Activated naive CD8-positive, alpha-beta T cell treated with anti-CD3 and anti-CD28 coated beads, Interleukin-2, amount 10 ng/mL, durations not matched to agents 7 days and 5 days (primary cell): ENCODE measurements at regions not wholly inside any gene's neighbourhood (a gene's known extent, or its start where the extent isn't known, plus 50 kb on each side); places are given as distances from the start of the nearest gene placed in this dataset.
"Not testable (repeated sequence)": the region's sequence is repeated elsewhere in the genome, so short reads cannot be mapped to it uniquely, and the experiment has no call there.

Experiments used
- ATAC-seq: fragments of 150-1000 bp; cut with Tn5 transposase; one replicate; pipeline ENCODE4 v1.10.0; 2021; ENCODE audit warnings: low read depth, moderate library complexity
- POLR2A ChIA-PET: fragments of 350-600 bp; sonication (Branson Sonifier 250); formaldehyde crosslinking; loops from one replicate; lab custom pipeline; 2021; ENCODE audit warnings: antibody characterized with exemption; lab: Charles Lee
- DNase-seq: peaks from one replicate; pipeline ENCODE4 v3.0.0; 2021
- H3K27ac Mint-ChIP-seq: one replicate; pipeline ENCODE4 v1.8.0; 2022; ENCODE audit warnings: mild to moderate bottlenecking, mixed read lengths
- H3K27me3 Mint-ChIP-seq: one replicate; pipeline ENCODE4 v1.8.0; 2022; ENCODE audit warnings: mild to moderate bottlenecking, moderate library complexity, mixed read lengths
- H3K36me3 Mint-ChIP-seq: one replicate; pipeline ENCODE4 v1.8.0; 2021; ENCODE audit warnings: mild to moderate bottlenecking, mixed read lengths
- H3K4me1 Mint-ChIP-seq: one replicate; pipeline ENCODE4 v1.8.0; 2021; ENCODE audit warnings: mixed read lengths
- H3K4me3 Mint-ChIP-seq: one replicate; pipeline ENCODE4 v1.8.0; 2022; ENCODE audit warnings: mild to moderate bottlenecking, moderate library complexity, mixed read lengths
- H3K9me3 Mint-ChIP-seq: one replicate; pipeline ENCODE4 v1.8.0; 2021; ENCODE audit warnings: mixed read lengths

- Mint-ChIP-seq H3K27me3 (no peaks in the 10 kb centered on the region), H3K27ac (no peak overlapping the region), H3K36me3 (no peaks in the 10 kb centered on the region), H3K4me1 (no peaks in the 10 kb centered on the region), H3K4me3 (no peak overlapping the region), H3K9me3 (peaks cover 15% of the 10 kb centered on the region)
- ATAC-seq (no peak), DNase-seq (no peak)
- POLR2A ChIA-PET = no interaction called here
Observed at GRCh38 chr2:153584244-153584643, 105.7 kb upstream of the RPRM start.

GRCh38 chr2:153588408-153588807, 109.8 kb upstream of the RPRM start:
- no peak for ATAC-seq
- Mint-ChIP-seq H3K4me1 (no peaks in the 10 kb centered on the region), H3K27ac (no peak overlapping the region), H3K4me3 (no peak overlapping the region), H3K9me3 (peaks cover 21% of the 10 kb centered on the region), H3K36me3 (no peaks in the 10 kb centered on the region), H3K27me3 (no peaks in the 10 kb centered on the region)
- DNase-seq = no peak
- POLR2A ChIA-PET = no interaction called here

GRCh38 chr2:153589586-153589985, 111.0 kb upstream of the RPRM start:
- DNase-seq (no peak), ATAC-seq (no peak)
- no peaks in the 10 kb centered on the region for H3K36me3 Mint-ChIP-seq
- H3K4me1 Mint-ChIP-seq = no peaks in the 10 kb centered on the region
- H3K27me3 Mint-ChIP-seq = no peaks in the 10 kb centered on the region
- POLR2A ChIA-PET = no interaction called here
- no peak overlapping the region for H3K4me3 Mint-ChIP-seq
- H3K27ac Mint-ChIP-seq = no peak overlapping the region
- peaks cover 21% of the 10 kb centered on the region for H3K9me3 Mint-ChIP-seq

GRCh38 chr2:153593086-153593485, 114.5 kb upstream of the RPRM start:
- DNase-seq, H3K4me3 Mint-ChIP-seq, H3K27ac Mint-ChIP-seq, POLR2A ChIA-PET, H3K36me3 Mint-ChIP-seq, ATAC-seq, H3K9me3 Mint-ChIP-seq, H3K4me1 Mint-ChIP-seq, H3K27me3 Mint-ChIP-seq: not testable (repeated sequence)

- ATAC-seq (no peak), DNase-seq (no peak)
- Mint-ChIP-seq H3K4me1 (no peaks in the 10 kb centered on the region), H3K9me3 (no peaks in the 10 kb centered on the region), H3K36me3 (no peaks in the 10 kb centered on the region), H3K4me3 (no peak overlapping the region), H3K27me3 (no peaks in the 10 kb centered on the region), H3K27ac (no peak overlapping the region)
- POLR2A ChIA-PET = no interaction called here
Observed at GRCh38 chr2:153595939-153596338, 117.4 kb upstream of the RPRM start.

GRCh38 chr2:153601812-153602211, 123.2 kb upstream of the RPRM start:
- Mint-ChIP-seq H3K9me3 (no peaks in the 10 kb centered on the region), H3K4me1 (no peaks in the 10 kb centered on the region), H3K27ac (no peak overlapping the region), H3K27me3 (no peaks in the 10 kb centered on the region), H3K36me3 (no peaks in the 10 kb centered on the region), H3K4me3 (no peak overlapping the region)
- POLR2A ChIA-PET = no interaction called here
- DNase-seq = no peak
- no peak for ATAC-seq

- H3K4me3 Mint-ChIP-seq = no peak overlapping the region
- H3K4me1 Mint-ChIP-seq = no peaks in the 10 kb centered on the region
- H3K36me3 Mint-ChIP-seq = no peaks in the 10 kb centered on the region
- no peaks in the 10 kb centered on the region for H3K27me3 Mint-ChIP-seq
- no peak overlapping the region for H3K27ac Mint-ChIP-seq
- POLR2A ChIA-PET = no interaction called here
- ATAC-seq (no peak), DNase-seq (no peak)
- H3K9me3 Mint-ChIP-seq = no peaks in the 10 kb centered on the region
Observed at GRCh38 chr2:153604133-153604532, 125.6 kb upstream of the RPRM start.

GRCh38 chr2:153606623-153607022, 128.1 kb upstream of the RPRM start:
- peaks cover 3% of the 10 kb centered on the region for H3K4me1 Mint-ChIP-seq
- no peaks in the 10 kb centered on the region for H3K9me3 Mint-ChIP-seq
- no peaks in the 10 kb centered on the region for H3K27me3 Mint-ChIP-seq
- H3K4me3 Mint-ChIP-seq = no peak overlapping the region
- DNase-seq (no peak), ATAC-seq (no peak)
- POLR2A ChIA-PET = no interaction called here
- no peak overlapping the region for H3K27ac Mint-ChIP-seq
- no peaks in the 10 kb centered on the region for H3K36me3 Mint-ChIP-seq

- Mint-ChIP-seq H3K9me3 (peaks cover 4% of the 10 kb centered on the region), H3K27ac (no peak overlapping the region), H3K4me1 (no peaks in the 10 kb centered on the region), H3K4me3 (no peak overlapping the region), H3K27me3 (no peaks in the 10 kb centered on the region), H3K36me3 (no peaks in the 10 kb centered on the region)
- POLR2A ChIA-PET = no interaction called here
- ATAC-seq (no peak), DNase-seq (no peak)
Observed at GRCh38 chr2:153622285-153622684, 143.7 kb upstream of the RPRM start.

GRCh38 chr2:153623020-153623419, 144.5 kb upstream of the RPRM start:
- H3K4me1 Mint-ChIP-seq = no peaks in the 10 kb centered on the region
- no peak for ATAC-seq
- H3K36me3 Mint-ChIP-seq = no peaks in the 10 kb centered on the region
- POLR2A ChIA-PET = no interaction called here
- DNase-seq = no peak
- no peak overlapping the region for H3K4me3 Mint-ChIP-seq
- H3K9me3 Mint-ChIP-seq = peaks cover 4% of the 10 kb centered on the region
- no peaks in the 10 kb centered on the region for H3K27me3 Mint-ChIP-seq
- H3K27ac Mint-ChIP-seq = no peak overlapping the region

- Mint-ChIP-seq H3K27ac (no peak overlapping the region), H3K4me3 (no peak overlapping the region), H3K27me3 (no peaks in the 10 kb centered on the region), H3K4me1 (no peaks in the 10 kb centered on the region), H3K9me3 (peaks cover 3% of the 10 kb centered on the region), H3K36me3 (no peaks in the 10 kb centered on the region)
- POLR2A ChIA-PET = no interaction called here
- ATAC-seq (no peak), DNase-seq (no peak)
Observed at GRCh38 chr2:153626676-153627075, 148.1 kb upstream of the RPRM start.

GRCh38 chr2:153635494-153635893, 156.9 kb upstream of the RPRM start:
- Mint-ChIP-seq H3K27me3 (no peaks in the 10 kb centered on the region), H3K36me3 (no peaks in the 10 kb centered on the region), H3K27ac (no peak overlapping the region), H3K4me3 (no peak overlapping the region), H3K4me1 (no peaks in the 10 kb centered on the region), H3K9me3 (peaks cover 3% of the 10 kb centered on the region)
- ATAC-seq (no peak), DNase-seq (no peak)
- POLR2A ChIA-PET = no interaction called here

GRCh38 chr2:153641046-153641445, 162.5 kb upstream of the RPRM start:
- Mint-ChIP-seq H3K4me1 (no peaks in the 10 kb centered on the region), H3K4me3 (no peak overlapping the region), H3K9me3 (no peaks in the 10 kb centered on the region), H3K27ac (no peak overlapping the region), H3K36me3 (no peaks in the 10 kb centered on the region), H3K27me3 (no peaks in the 10 kb centered on the region)
- DNase-seq = no peak
- POLR2A ChIA-PET = interaction anchor here (0.6 kb wide), 1 partner anchor 233 kb away, joined by 3 read pairs; no protein-coding TSS in a partner anchor
- no peak for ATAC-seq

- Mint-ChIP-seq H3K4me3 (no peak overlapping the region), H3K27me3 (no peaks in the 10 kb centered on the region), H3K4me1 (no peaks in the 10 kb centered on the region), H3K27ac (no peak overlapping the region), H3K36me3 (no peaks in the 10 kb centered on the region), H3K9me3 (peaks cover 3% of the 10 kb centered on the region)
- no peak for ATAC-seq
- POLR2A ChIA-PET = no interaction called here
- DNase-seq = no peak
Observed at GRCh38 chr2:153644955-153645354, 166.4 kb upstream of the RPRM start.

- H3K4me3 Mint-ChIP-seq = no peak overlapping the region
- POLR2A ChIA-PET = no interaction called here
- H3K27me3 Mint-ChIP-seq = no peaks in the 10 kb centered on the region
- DNase-seq (no peak), ATAC-seq (no peak)
- no peaks in the 10 kb centered on the region for H3K4me1 Mint-ChIP-seq
- H3K27ac Mint-ChIP-seq = no peak overlapping the region
- no peaks in the 10 kb centered on the region for H3K36me3 Mint-ChIP-seq
- peaks cover 3% of the 10 kb centered on the region for H3K9me3 Mint-ChIP-seq
Observed at GRCh38 chr2:153645599-153645998, 167.0 kb upstream of the RPRM start.
